Panc1 (cell line): ENCODE measurements at regions not wholly inside any gene's neighbourhood (a gene's known extent, or its start where the extent isn't known, plus 50 kb on each side); places are given as distances from the start of the nearest gene placed in this dataset.

Source experiments
- POLR2AphosphoS5 ChIP-seq: IDR thresholded peaks from 2 replicates; pipeline ENCODE4 v1.6.1; 2012; ENCODE audit warnings: mild to moderate bottlenecking, low read depth, low read length, moderate library complexity
- TCF7L2 ChIP-seq: IDR thresholded peaks from 2 replicates; pipeline ENCODE4 v1.6.1; 2011; ENCODE audit warnings: mild to moderate bottlenecking, low read depth, low read length, inconsistent platforms
- TF ChIP-seq, protein P1 (sequence below): fragments of 450-650 bp; IDR thresholded peaks from 2 replicates; pipeline ENCODE4 v1.5.1; 2017; ENCODE audit warnings: mild to moderate bottlenecking

DNA sequence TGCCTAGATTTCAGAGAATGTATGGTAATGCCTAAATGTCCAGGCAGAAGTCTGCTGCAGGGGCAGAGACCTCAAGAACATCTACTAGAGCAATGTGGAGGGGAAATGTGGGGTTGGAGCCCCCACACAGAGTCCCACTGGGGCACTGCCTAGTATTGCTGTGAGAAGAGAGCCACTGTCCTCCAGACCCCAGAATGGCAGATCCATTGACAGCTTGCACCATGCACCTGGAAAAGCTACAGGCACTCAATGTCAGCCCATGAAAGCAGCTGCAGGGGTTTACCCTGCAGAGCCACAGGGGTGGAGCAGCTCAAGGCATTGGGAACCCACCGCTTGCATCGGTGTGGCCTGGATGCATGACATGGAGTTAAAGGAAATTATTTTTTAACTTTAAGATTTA lies 314.1 kb downstream of the CYRIA start:
- TF ChIP-seq, protein P1, sequence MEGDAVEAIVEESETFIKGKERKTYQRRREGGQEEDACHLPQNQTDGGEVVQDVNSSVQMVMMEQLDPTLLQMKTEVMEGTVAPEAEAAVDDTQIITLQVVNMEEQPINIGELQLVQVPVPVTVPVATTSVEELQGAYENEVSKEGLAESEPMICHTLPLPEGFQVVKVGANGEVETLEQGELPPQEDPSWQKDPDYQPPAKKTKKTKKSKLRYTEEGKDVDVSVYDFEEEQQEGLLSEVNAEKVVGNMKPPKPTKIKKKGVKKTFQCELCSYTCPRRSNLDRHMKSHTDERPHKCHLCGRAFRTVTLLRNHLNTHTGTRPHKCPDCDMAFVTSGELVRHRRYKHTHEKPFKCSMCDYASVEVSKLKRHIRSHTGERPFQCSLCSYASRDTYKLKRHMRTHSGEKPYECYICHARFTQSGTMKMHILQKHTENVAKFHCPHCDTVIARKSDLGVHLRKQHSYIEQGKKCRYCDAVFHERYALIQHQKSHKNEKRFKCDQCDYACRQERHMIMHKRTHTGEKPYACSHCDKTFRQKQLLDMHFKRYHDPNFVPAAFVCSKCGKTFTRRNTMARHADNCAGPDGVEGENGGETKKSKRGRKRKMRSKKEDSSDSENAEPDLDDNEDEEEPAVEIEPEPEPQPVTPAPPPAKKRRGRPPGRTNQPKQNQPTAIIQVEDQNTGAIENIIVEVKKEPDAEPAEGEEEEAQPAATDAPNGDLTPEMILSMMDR, result no peak
- TF ChIP-seq POLR2AphosphoS5 (no peak), TCF7L2 (no peak)
